ENCODE measurements at regions not wholly inside any gene's neighbourhood (a gene's known extent, or its start where the extent isn't known, plus 50 kb on each side); places are given as distances from the start of the nearest gene placed in this dataset.

- TF ChIP-seq CTCF (conservative IDR thresholded peaks at IDR 0.05; ENCODE audit: low read length) (no peak), EZH2phosphoT487 (IDR thresholded peaks at IDR 0.05; ENCODE audit: borderline replicate concordance, low read depth, low read length) (no peak)
Measured at GRCh38 chr20:10951216-10951615, 277.4 kb upstream of the JAG1 start.
